GM23338 (cell line): ENCODE measurements at regions not wholly inside any gene's neighbourhood (a gene's known extent, or its start where the extent isn't known, plus 50 kb on each side); places are given as distances from the start of the nearest gene placed in this dataset.

Experiments
- ATAC-seq: fragments of 200-7000 bp; cut with Tn5 transposase; 3 replicates; pipeline ENCODE4 v1.9.1; 2020
- DNase-seq: peaks from one replicate; pipeline ENCODE4 v3.0.0-alpha.2; 2015; ENCODE audit warnings: low spot score
- H2AFZ ChIP-seq: fragments of 200-600 bp; sonication (generic); 2 replicates; pipeline ENCODE4 v1.8.0; 2016; ENCODE audit warnings: antibody characterized with exemption, mild to moderate bottlenecking, moderate library complexity
- H3F3A ChIP-seq: fragments of 200-600 bp; sonication (generic); replicated peaks from 2 replicates; pipeline ENCODE4 v1.8.0; 2017; ENCODE audit warnings: antibody characterized with exemption, mixed run types, low read depth
- H3K27ac ChIP-seq: fragments of 200-600 bp; sonication (generic); 2 replicates; pipeline ENCODE4 v1.6.1; 2016; ENCODE audit warnings: low read depth
- H3K27me3 ChIP-seq: fragments of 200-600 bp; sonication (generic); 2 replicates; pipeline ENCODE4 v1.8.0; 2016; ENCODE audit warnings: mild to moderate bottlenecking, mixed run types, moderate library complexity; ENCODE audit not compliant: insufficient read depth
- H3K36me3 ChIP-seq: fragments of 200-600 bp; sonication (generic); 2 replicates; pipeline ENCODE4 v1.8.0; 2016; ENCODE audit warnings: mild to moderate bottlenecking; ENCODE audit not compliant: insufficient read depth
- H3K4me1 ChIP-seq: fragments of 200-600 bp; sonication (generic); 2 replicates; pipeline ENCODE4 v1.8.0; 2016; ENCODE audit warnings: mild to moderate bottlenecking, moderate library complexity; ENCODE audit not compliant: insufficient read depth
- H3K4me2 ChIP-seq: fragments of 200-600 bp; sonication (generic); 2 replicates; pipeline ENCODE4 v1.7.1; 2017; ENCODE audit warnings: mixed run types
- H3K4me3 ChIP-seq: fragments of 200-600 bp; sonication (generic); 2 replicates; pipeline ENCODE4 v1.6.1; 2016; ENCODE audit warnings: mixed run types
- H3K79me2 ChIP-seq: fragments of 200-600 bp; sonication (generic); replicated peaks from 2 replicates; pipeline ENCODE4 v1.8.0; 2017; ENCODE audit warnings: mild to moderate bottlenecking; ENCODE audit not compliant: insufficient read depth
- H3K9me2 ChIP-seq: fragments of 200-600 bp; sonication (generic); 2 replicates; pipeline ENCODE4 v1.8.0; 2017; ENCODE audit not compliant: insufficient read depth
- H4K20me1 ChIP-seq: fragments of 200-600 bp; sonication (generic); replicated peaks from 2 replicates; pipeline ENCODE4 v1.8.0; 2017; ENCODE audit warnings: mild to moderate bottlenecking; ENCODE audit not compliant: insufficient read depth
- H3K27ac Mint-ChIP-seq: 2 replicates; pipeline ENCODE4 v1.8.0; 2020; ENCODE audit warnings: inconsistent platforms, mild to moderate bottlenecking, moderate library complexity, mixed read lengths
- H3K27me3 Mint-ChIP-seq: 3 replicates; pipeline ENCODE4 v1.8.0; 2022; ENCODE audit warnings: low read depth, mild to moderate bottlenecking, moderate library complexity, mixed read lengths, inconsistent platforms; ENCODE audit not compliant: insufficient read depth, poor library complexity
- H3K36me3 Mint-ChIP-seq: 3 replicates; pipeline ENCODE4 v1.8.0; 2021; ENCODE audit warnings: low read depth, mild to moderate bottlenecking, inconsistent platforms, moderate library complexity, mixed read lengths
- H3K4me1 Mint-ChIP-seq: 3 replicates; pipeline ENCODE4 v1.8.0; 2020; ENCODE audit warnings: mild to moderate bottlenecking, inconsistent platforms, mixed read lengths
- H3K4me3 Mint-ChIP-seq: 3 replicates; pipeline ENCODE4 v1.8.0; 2021; ENCODE audit warnings: moderate library complexity, mild to moderate bottlenecking, inconsistent platforms, mixed read lengths
- H3K9me3 Mint-ChIP-seq: 3 replicates; pipeline ENCODE4 v1.8.0; 2020; ENCODE audit warnings: moderate library complexity, mild to moderate bottlenecking, inconsistent platforms, mixed read lengths
- CREB1 ChIP-seq: fragments of 250-450 bp; sonication (Bioruptor Pico); IDR thresholded peaks from 2 replicates; pipeline ENCODE4 v1.5.0; 2020; ENCODE audit warnings: low read depth, mild to moderate bottlenecking, moderate library complexity
- EZH2 ChIP-seq: fragments of 200-600 bp; sonication (generic); IDR thresholded peaks from one replicate; pipeline ENCODE4 v1.8.0; 2017; ENCODE audit warnings: antibody characterized with exemption, mild to moderate bottlenecking, low read depth; ENCODE audit not compliant: unreplicated experiment
- NANOG ChIP-seq: IDR thresholded peaks from 2 replicates; pipeline ENCODE4 v1.6.1; 2016; ENCODE audit warnings: antibody characterized with exemption, borderline replicate concordance
- POLR2AphosphoS5 ChIP-seq: IDR thresholded peaks from 2 replicates; pipeline ENCODE4 v1.6.1; 2016; ENCODE audit warnings: antibody characterized with exemption, low read depth
- ZNF114 ChIP-seq: fragments of 250-450 bp; sonication (Bioruptor Pico); IDR thresholded peaks from 2 replicates; pipeline ENCODE4 v1.5.0; 2020; ENCODE audit warnings: mild to moderate bottlenecking, moderate library complexity
- ZNF331 ChIP-seq: fragments of 250-450 bp; sonication (Bioruptor Pico); IDR thresholded peaks from 2 replicates; pipeline ENCODE4 v1.5.0; 2020; ENCODE audit warnings: low read depth, mild to moderate bottlenecking, moderate library complexity
- TF ChIP-seq, protein P1 (sequence below), 2 experiments: fragments of 200-600 bp in 1 of 2; sonication (generic) in 1 of 2; conservative IDR thresholded peaks; 2 replicates each; pipeline versions ENCODE4 v1.5.1 to v1.6.1; 2016 to 2017; ENCODE audit warnings: antibody characterized with exemption in 2 of 2, low read depth in 2 of 2, mild to moderate bottlenecking in 2 of 2, moderate library complexity in 1 of 2
- TF ChIP-seq, protein P2 (sequence below): fragments of 250-450 bp; sonication (Bioruptor Pico); IDR thresholded peaks from 2 replicates; pipeline ENCODE4 v1.5.0; 2020; ENCODE audit warnings: mild to moderate bottlenecking, moderate library complexity
- TF ChIP-seq, protein P3 (sequence below): IDR thresholded peaks from 2 replicates; pipeline ENCODE4 v1.6.1; 2016; ENCODE audit warnings: antibody characterized with exemption

DNA sequence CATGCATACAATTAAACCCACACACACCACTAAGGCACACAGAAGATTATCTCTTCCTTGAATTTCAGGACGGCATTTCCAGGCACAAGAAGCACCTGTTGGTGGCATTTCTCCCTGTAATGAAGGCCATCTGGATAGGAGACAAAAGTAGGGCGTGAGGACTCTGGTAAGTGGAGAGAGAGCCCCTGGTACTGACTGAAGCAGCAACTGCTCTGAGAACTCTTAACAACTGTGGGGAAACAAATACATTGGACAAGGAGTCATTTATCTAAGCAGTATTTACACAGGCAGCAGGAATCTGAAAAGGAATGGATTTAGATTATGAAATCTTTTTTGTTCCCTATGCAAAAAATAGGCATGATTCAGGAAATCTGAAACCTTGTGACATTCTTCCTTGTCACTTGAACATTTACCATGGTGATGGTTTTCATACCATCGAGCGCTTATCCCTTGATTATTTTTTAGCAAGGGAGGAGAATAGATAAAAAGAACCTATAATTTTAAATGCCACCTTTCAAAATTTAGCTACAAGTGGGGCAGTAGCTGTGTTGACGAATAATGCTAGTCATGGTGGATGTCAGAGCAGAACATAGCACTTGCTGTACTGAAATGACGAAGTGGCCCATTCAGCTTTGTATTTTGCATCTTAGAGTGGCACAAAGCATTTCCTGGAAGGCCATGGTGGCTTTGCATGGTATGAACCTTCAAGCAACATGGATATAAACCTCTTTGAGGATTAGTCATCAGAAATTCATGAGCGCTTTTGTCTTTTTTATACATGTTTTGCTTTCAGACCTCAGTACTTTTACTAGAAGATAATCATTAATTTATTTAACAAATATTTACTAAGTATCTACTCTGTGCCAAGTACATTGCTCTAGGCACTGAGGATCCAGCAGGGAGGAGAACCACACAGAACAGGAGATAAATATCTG, 362.0 kb downstream of the ADGRL2 start:
- Histone ChIP-seq H3K79me2 (no peaks in the 10 kb centered on the region), H4K20me1 (no peaks in the 10 kb centered on the region), H3F3A (no peaks in the 10 kb centered on the region), H3K4me3 (no peak overlapping the region), H3K9me2 (no peaks in the 10 kb centered on the region), H3K27ac (no peak overlapping the region), H3K36me3 (no peaks in the 10 kb centered on the region), H2AFZ (no peak overlapping the region), H3K27me3 (no peaks in the 10 kb centered on the region), H3K4me1 (no peaks in the 10 kb centered on the region; the same call in 1 of the 2 replicates), H3K4me2 (no peak overlapping the region)
- Mint-ChIP-seq H3K27me3 (no peaks in the 10 kb centered on the region), H3K4me1 (no peaks in the 10 kb centered on the region; the same call in 2 of the 3 replicates), H3K9me3 (no peaks in the 10 kb centered on the region), H3K4me3 (no peak overlapping the region), H3K36me3 (no peaks in the 10 kb centered on the region), H3K27ac (peak overlapping the region; percentile 8; the same call in 1 of the 2 replicates)
- ATAC-seq (no peak), DNase-seq (no peak)
- TF ChIP-seq ZNF331 (no peak), CREB1 (CRISPR knock-in tag) (no peak), EZH2 (no peak), POLR2AphosphoS5 (no peak), NANOG (no peak), ZNF114 (CRISPR knock-in tag) (no peak)
- TF ChIP-seq, protein P1, sequence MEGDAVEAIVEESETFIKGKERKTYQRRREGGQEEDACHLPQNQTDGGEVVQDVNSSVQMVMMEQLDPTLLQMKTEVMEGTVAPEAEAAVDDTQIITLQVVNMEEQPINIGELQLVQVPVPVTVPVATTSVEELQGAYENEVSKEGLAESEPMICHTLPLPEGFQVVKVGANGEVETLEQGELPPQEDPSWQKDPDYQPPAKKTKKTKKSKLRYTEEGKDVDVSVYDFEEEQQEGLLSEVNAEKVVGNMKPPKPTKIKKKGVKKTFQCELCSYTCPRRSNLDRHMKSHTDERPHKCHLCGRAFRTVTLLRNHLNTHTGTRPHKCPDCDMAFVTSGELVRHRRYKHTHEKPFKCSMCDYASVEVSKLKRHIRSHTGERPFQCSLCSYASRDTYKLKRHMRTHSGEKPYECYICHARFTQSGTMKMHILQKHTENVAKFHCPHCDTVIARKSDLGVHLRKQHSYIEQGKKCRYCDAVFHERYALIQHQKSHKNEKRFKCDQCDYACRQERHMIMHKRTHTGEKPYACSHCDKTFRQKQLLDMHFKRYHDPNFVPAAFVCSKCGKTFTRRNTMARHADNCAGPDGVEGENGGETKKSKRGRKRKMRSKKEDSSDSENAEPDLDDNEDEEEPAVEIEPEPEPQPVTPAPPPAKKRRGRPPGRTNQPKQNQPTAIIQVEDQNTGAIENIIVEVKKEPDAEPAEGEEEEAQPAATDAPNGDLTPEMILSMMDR (conservative IDR thresholded peaks at IDR 0.05; ENCODE audit: low read depth in 2 of 2) = no peak
- TF ChIP-seq, protein P2, sequence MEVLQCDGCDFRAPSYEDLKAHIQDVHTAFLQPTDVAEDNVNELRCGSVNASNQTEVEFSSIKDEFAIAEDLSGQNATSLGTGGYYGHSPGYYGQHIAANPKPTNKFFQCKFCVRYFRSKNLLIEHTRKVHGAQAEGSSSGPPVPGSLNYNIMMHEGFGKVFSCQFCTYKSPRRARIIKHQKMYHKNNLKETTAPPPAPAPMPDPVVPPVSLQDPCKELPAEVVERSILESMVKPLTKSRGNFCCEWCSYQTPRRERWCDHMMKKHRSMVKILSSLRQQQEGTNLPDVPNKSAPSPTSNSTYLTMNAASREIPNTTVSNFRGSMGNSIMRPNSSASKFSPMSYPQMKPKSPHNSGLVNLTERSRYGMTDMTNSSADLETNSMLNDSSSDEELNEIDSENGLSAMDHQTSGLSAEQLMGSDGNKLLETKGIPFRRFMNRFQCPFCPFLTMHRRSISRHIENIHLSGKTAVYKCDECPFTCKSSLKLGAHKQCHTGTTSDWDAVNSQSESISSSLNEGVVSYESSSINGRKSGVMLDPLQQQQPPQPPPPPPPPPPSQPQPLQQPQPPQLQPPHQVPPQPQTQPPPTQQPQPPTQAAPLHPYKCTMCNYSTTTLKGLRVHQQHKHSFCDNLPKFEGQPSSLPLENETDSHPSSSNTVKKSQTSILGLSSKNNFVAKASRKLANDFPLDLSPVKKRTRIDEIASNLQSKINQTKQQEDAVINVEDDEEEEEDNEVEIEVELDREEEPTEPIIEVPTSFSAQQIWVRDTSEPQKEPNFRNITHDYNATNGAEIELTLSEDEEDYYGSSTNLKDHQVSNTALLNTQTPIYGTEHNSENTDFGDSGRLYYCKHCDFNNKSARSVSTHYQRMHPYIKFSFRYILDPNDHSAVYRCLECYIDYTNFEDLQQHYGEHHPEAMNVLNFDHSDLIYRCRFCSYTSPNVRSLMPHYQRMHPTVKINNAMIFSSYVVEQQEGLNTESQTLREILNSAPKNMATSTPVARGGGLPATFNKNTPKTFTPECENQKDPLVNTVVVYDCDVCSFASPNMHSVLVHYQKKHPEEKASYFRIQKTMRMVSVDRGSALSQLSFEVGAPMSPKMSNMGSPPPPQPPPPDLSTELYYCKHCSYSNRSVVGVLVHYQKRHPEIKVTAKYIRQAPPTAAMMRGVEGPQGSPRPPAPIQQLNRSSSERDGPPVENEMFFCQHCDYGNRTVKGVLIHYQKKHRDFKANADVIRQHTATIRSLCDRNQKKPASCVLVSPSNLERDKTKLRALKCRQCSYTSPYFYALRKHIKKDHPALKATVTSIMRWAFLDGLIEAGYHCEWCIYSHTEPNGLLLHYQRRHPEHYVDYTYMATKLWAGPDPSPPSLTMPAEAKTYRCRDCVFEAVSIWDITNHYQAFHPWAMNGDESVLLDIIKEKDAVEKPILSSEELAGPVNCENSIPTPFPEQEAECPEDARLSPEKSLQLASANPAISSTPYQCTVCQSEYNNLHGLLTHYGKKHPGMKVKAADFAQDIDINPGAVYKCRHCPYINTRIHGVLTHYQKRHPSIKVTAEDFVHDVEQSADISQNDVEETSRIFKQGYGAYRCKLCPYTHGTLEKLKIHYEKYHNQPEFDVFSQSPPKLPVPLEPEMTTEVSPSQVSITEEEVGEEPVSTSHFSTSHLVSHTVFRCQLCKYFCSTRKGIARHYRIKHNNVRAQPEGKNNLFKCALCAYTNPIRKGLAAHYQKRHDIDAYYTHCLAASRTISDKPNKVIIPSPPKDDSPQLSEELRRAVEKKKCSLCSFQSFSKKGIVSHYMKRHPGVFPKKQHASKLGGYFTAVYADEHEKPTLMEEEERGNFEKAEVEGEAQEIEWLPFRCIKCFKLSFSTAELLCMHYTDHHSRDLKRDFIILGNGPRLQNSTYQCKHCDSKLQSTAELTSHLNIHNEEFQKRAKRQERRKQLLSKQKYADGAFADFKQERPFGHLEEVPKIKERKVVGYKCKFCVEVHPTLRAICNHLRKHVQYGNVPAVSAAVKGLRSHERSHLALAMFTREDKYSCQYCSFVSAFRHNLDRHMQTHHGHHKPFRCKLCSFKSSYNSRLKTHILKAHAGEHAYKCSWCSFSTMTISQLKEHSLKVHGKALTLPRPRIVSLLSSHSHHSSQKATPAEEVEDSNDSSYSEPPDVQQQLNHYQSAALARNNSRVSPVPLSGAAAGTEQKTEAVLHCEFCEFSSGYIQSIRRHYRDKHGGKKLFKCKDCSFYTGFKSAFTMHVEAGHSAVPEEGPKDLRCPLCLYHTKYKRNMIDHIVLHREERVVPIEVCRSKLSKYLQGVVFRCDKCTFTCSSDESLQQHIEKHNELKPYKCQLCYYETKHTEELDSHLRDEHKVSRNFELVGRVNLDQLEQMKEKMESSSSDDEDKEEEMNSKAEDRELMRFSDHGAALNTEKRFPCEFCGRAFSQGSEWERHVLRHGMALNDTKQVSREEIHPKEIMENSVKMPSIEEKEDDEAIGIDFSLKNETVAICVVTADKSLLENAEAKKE (CRISPR knock-in tag) = no peak
- TF ChIP-seq, protein P3, sequence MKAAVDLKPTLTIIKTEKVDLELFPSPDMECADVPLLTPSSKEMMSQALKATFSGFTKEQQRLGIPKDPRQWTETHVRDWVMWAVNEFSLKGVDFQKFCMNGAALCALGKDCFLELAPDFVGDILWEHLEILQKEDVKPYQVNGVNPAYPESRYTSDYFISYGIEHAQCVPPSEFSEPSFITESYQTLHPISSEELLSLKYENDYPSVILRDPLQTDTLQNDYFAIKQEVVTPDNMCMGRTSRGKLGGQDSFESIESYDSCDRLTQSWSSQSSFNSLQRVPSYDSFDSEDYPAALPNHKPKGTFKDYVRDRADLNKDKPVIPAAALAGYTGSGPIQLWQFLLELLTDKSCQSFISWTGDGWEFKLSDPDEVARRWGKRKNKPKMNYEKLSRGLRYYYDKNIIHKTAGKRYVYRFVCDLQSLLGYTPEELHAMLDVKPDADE = no peak
